ENCODE measurements at regions not wholly inside any gene's neighbourhood (a gene's known extent, or its start where the extent isn't known, plus 50 kb on each side); places are given as distances from the start of the nearest gene placed in this dataset.
A peak's percentile ranks its signal among the peaks of the same experiment; 100 is the strongest.

DNA sequence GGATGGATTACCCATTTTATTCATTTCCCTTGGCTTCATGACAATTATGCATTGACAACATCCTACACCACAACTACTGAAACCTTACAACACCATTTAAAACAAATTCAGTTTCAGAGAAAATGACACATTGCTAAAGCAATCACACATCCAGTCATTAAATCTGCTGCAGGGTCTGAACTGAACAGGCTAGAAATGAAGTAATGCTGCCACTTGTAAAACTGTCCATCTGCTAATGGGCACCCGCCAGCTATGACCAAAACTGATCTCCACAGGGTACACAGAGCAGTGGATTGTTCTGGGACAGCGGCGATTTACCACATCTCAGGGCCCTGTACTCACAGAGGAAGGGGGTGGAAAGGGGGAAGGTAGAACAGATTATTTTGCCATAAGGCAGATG is 172.9 kb upstream of the FBXL4 start:
- POLR2A ChIA-PET = no interaction called here
- TF ChIP-seq, protein P1, sequence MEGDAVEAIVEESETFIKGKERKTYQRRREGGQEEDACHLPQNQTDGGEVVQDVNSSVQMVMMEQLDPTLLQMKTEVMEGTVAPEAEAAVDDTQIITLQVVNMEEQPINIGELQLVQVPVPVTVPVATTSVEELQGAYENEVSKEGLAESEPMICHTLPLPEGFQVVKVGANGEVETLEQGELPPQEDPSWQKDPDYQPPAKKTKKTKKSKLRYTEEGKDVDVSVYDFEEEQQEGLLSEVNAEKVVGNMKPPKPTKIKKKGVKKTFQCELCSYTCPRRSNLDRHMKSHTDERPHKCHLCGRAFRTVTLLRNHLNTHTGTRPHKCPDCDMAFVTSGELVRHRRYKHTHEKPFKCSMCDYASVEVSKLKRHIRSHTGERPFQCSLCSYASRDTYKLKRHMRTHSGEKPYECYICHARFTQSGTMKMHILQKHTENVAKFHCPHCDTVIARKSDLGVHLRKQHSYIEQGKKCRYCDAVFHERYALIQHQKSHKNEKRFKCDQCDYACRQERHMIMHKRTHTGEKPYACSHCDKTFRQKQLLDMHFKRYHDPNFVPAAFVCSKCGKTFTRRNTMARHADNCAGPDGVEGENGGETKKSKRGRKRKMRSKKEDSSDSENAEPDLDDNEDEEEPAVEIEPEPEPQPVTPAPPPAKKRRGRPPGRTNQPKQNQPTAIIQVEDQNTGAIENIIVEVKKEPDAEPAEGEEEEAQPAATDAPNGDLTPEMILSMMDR (IDR thresholded peaks at IDR 0.05; ENCODE audit: low read depth, low read length) = no peak
- Histone ChIP-seq H3K9me3 (ENCODE audit: control insufficient read depth, insufficient read depth, low read length) (no peaks in the 10 kb centered on the region), H3K27me3 (ENCODE audit: control insufficient read depth, insufficient read depth, low read length) (no peaks in the 10 kb centered on the region), H3K27ac (ENCODE audit: low read depth, low read length) (no peak overlapping the region), H3K4me3 (ENCODE audit: low read depth, low read length) (no peak overlapping the region)
- no peak for DNase-seq (ENCODE audit: low read depth, low spot score)
- CTCF ChIA-PET = interaction anchor here (1.9 to 2.1 kb wide), 5 partner anchors 11 to 1623 kb away, joined by 5 to 31 read pairs (median 12); no protein-coding TSS in a partner anchor

DNA sequence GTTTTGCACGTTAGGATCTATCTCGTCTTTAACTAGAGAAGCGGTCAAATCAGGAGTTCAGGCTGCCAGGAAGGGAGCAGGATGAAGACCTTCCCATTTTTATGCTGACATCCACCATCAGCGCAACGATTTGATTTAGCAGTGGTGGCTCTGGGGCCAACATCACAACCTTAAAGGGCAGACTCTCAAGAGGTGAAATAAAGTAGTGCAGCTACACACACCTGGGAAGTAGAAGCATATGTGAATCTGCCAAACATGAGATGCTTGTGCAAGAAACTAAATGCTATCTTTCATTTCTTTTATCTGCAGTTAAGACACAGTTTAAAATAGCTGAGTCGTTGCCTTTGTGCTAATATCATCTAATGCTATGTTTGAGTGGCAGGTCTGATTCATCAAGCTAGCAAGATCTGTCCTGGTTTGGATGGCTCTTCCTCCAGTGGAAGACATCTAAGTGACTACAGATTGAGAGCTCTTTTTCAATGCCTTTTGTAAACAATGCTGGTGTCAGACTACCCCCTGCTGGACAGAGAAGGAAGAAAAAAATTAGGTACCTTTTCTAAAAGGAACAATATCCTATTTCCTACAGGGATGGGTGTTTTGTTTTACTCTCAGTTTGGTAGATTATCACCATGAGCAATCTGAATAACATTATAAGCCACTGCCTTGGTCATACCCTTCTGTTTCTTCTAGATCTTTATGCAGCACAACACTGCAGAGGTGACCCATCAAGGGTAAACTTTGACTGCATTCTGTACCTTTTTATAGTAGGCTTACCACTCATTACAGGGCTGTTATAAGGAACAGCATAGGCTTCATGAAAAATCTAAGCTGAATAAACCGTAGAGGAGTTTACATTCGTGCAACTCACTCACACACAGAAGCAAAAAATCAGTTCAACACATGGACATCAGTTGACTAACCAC is 171.6 kb upstream of the FBXL4 start:
- CTCF ChIA-PET = interaction anchor here (0.5 to 2.1 kb wide), 34 partner anchors 10 to 1933 kb away, joined by 3 to 31 read pairs (median 4); no protein-coding TSS in a partner anchor
- TF ChIP-seq, protein P1 (IDR thresholded peaks at IDR 0.05; ENCODE audit: low read depth, low read length) = peak; percentile 82
- Histone ChIP-seq H3K9me3 (ENCODE audit: control insufficient read depth, insufficient read depth, low read length) (no peaks in the 10 kb centered on the region), H3K4me3 (ENCODE audit: low read depth, low read length) (no peak overlapping the region), H3K27ac (ENCODE audit: low read depth, low read length) (no peak overlapping the region), H3K27me3 (ENCODE audit: control insufficient read depth, insufficient read depth, low read length) (no peaks in the 10 kb centered on the region)
- POLR2A ChIA-PET = no interaction called here
- peak; percentile 4 for DNase-seq (ENCODE audit: low read depth, low spot score)

DNA sequence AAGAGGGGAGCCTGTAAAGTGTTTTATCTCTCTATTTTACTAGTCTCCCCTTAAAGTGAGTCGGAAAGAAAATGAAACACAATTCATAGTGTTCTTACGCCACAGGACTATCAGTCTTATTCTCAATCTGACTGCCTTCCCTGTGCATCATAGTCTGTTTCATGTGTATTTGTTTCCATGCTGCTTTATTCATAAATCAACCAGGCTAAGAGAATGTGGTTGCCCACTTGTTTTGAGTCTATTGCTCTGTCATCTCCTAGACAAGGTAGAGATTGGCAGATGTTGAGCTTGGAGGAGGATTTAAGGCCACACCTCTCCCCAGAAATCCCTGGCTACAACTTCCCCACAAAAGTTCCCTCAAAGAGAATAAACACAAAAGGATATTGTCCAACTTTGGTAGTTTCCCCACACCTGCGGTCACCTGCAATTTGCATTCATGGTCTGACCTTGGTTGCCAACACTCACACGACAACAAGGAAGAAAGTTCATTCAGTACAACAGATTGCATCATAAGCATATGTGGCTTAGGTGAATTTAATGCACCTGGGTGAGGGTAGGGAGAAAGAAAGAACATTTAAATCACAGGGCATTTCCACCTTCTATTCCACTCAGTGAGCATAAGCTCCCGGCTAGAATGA is 167.1 kb upstream of the FBXL4 start:
- Histone ChIP-seq H3K27ac (ENCODE audit: low read depth, low read length) (no peak overlapping the region), H3K27me3 (ENCODE audit: control insufficient read depth, insufficient read depth, low read length) (no peaks in the 10 kb centered on the region), H3K4me3 (ENCODE audit: low read depth, low read length) (no peak overlapping the region), H3K9me3 (ENCODE audit: control insufficient read depth, insufficient read depth, low read length) (no peaks in the 10 kb centered on the region)
- ChIA-PET POLR2A (no interaction called here), CTCF (no interaction called here)
- TF ChIP-seq, protein P1 (IDR thresholded peaks at IDR 0.05; ENCODE audit: low read depth, low read length) = no peak
- no peak for DNase-seq (ENCODE audit: low read depth, low spot score)

DNA sequence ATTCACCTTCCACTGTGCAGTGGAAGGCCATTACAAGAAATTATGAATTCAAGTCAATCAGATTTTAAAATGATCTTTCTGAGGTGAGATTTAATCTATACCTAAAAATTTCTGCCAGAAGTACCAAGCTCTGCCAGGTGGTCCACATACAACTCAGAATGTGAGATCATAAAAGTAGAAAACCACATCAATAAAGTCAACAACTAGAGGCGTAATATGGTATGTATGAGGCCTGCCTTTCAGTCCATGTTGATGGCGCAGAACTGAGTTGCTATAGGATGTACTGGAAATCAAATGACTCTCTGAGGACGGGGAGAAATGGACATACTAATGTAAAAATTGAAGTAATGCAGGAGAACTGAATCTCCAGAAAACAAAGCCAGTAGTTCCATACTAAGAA is 163.8 kb upstream of the FBXL4 start:
- TF ChIP-seq, protein P1 (IDR thresholded peaks at IDR 0.05; ENCODE audit: low read depth, low read length) = no peak
- H3K27ac ChIP-seq (ENCODE audit: low read depth, low read length) = no peak overlapping the region
- DNase-seq (ENCODE audit: low read depth, low spot score) = no peak
- POLR2A ChIA-PET = no interaction called here
- H3K9me3 ChIP-seq (ENCODE audit: control insufficient read depth, insufficient read depth, low read length) = no peaks in the 10 kb centered on the region
- no peak overlapping the region for H3K4me3 ChIP-seq (ENCODE audit: low read depth, low read length)
- H3K27me3 ChIP-seq (ENCODE audit: control insufficient read depth, insufficient read depth, low read length) = no peaks in the 10 kb centered on the region
- CTCF ChIA-PET = interaction anchor here (4.1 kb wide), 1 partner anchor 8 kb away, joined by 27 read pairs; no protein-coding TSS in a partner anchor

DNA sequence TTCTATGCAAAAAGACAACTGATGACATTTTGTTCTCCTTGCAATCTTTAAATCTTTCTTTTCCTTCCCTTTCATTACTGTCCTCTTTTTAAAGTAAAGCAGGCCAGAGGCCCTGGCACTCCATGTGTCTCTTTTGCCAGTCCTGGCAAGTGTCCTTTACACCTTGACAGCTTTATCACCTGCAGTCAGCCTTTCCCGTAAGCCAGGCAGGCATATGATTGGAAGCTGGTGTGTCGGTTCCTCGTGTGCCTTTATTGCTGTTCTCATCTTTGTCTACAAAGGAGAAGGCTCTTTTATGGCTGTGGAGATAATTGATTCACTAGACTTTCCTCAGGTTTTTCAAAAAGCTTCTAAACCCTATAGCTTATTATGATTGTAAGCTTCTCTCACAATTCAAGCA is 162.3 kb upstream of the FBXL4 start:
- no peak for DNase-seq (ENCODE audit: low read depth, low spot score)
- Histone ChIP-seq H3K9me3 (ENCODE audit: control insufficient read depth, insufficient read depth, low read length) (no peaks in the 10 kb centered on the region), H3K27me3 (ENCODE audit: control insufficient read depth, insufficient read depth, low read length) (no peaks in the 10 kb centered on the region), H3K4me3 (ENCODE audit: low read depth, low read length) (no peak overlapping the region), H3K27ac (ENCODE audit: low read depth, low read length) (no peak overlapping the region)
- TF ChIP-seq, protein P1 (IDR thresholded peaks at IDR 0.05; ENCODE audit: low read depth, low read length) = no peak
- ChIA-PET CTCF (interaction anchor here (4.1 kb wide), 1 partner anchor 10 kb away, joined by 27 read pairs; no protein-coding TSS in a partner anchor), POLR2A (no interaction called here)
